Endothelial cell of umbilical vein (primary cell): ENCODE measurements at regions not wholly inside any gene's neighbourhood (a gene's known extent, or its start where the extent isn't known, plus 50 kb on each side); places are given as distances from the start of the nearest gene placed in this dataset.

Experiments
- BruUV-seq: library from RNA; stranded (reverse); fragments of 400-500 nt; replicated peaks from 2 replicates; lab custom pipeline; 2021; lab: Mats Ljungman, UMichigan
- CTCF ChIA-PET: fragments of 300-600, 350-600 bp; sonication (Branson Sonifier 250); formaldehyde crosslinking; loops from one replicate; lab custom pipeline; 2021; ENCODE audit warnings: antibody characterized with exemption, inconsistent platforms; lab: Charles Lee
- POLR2A ChIA-PET: fragments of 300-600, 350-600 bp; sonication (Branson Sonifier 250); formaldehyde crosslinking; loops from one replicate; lab custom pipeline; 2021; ENCODE audit warnings: antibody characterized with exemption, inconsistent platforms; lab: Charles Lee
- DNase-seq: peaks from one replicate; pipeline ENCODE4 v3.0.0-alpha.2; 2011; ENCODE audit warnings: low read depth, low spot score
- FAIRE-seq: peaks from 2 replicates; lab custom pipeline; 2011; peaks lifted over from hg19 to GRCh38; lab: Jason Lieb, UNC
- H2AFZ ChIP-seq: 2 replicates; pipeline ENCODE4 v1.6.0; 2012; ENCODE audit warnings: low read depth, low read length, control low read depth, inconsistent platforms
- H3K27ac ChIP-seq: 2 replicates; pipeline ENCODE4 v1.5.1; 2011; ENCODE audit warnings: low read depth, mild to moderate bottlenecking, control low read depth, low read length, moderate library complexity; ENCODE audit not compliant: insufficient read depth
- H3K27me3 ChIP-seq, 2 experiments: 2 replicates each; pipeline versions ENCODE4 v1.6.0 to v1.6.1; 2011; ENCODE audit warnings: low read length in 2 of 2, mixed read lengths in 1 of 2; ENCODE audit not compliant: control insufficient read depth in 2 of 2, insufficient read depth in 2 of 2
- H3K36me3 ChIP-seq, 2 experiments: 2 replicates in 1 of 2; 3 replicates in 1 of 2; pipeline ENCODE4 v1.5.1; 2011; ENCODE audit warnings: low read length in 2 of 2, mild to moderate bottlenecking in 1 of 2, moderate library complexity in 1 of 2; ENCODE audit not compliant: control insufficient read depth in 2 of 2, insufficient read depth in 2 of 2; ENCODE audit errors: extremely low read depth in 1 of 2
- H3K4me1 ChIP-seq: 3 replicates; pipeline ENCODE4 v1.5.1; 2011; ENCODE audit warnings: mild to moderate bottlenecking, low read length; ENCODE audit not compliant: control insufficient read depth, insufficient read depth; ENCODE audit errors: extremely low read depth
- H3K4me2 ChIP-seq: 2 replicates; pipeline ENCODE4 v1.6.1; 2011; ENCODE audit warnings: low read length, control low read depth, mixed read lengths; ENCODE audit not compliant: insufficient read depth
- H3K4me3 ChIP-seq, 3 experiments: fragments of 200-600 bp in 1 of 3; sonication (generic), shearing (Covaris generic) in 1 of 3; replicated peaks in 1 of 3; 2 replicates each; pipeline ENCODE4 v1.5.1; 2011 to 2016; ENCODE audit warnings: control low read depth in 3 of 3, low read length in 3 of 3, mild to moderate bottlenecking in 2 of 3, inconsistent platforms in 1 of 3, low read depth in 1 of 3, moderate library complexity in 1 of 3; ENCODE audit not compliant: insufficient read depth in 1 of 3
- H3K79me2 ChIP-seq: 2 replicates; pipeline ENCODE4 v1.6.0; 2012; ENCODE audit warnings: low read length, inconsistent platforms; ENCODE audit not compliant: control insufficient read depth, insufficient read depth
- H3K9ac ChIP-seq: replicated peaks from 2 replicates; pipeline ENCODE3; 2011; ENCODE audit warnings: low read length, control low read depth; ENCODE audit not compliant: insufficient read depth; ENCODE audit errors: extremely low read depth
- H3K9me1 ChIP-seq: replicated peaks from 3 replicates; pipeline ENCODE4 v1.6.0; 2011; ENCODE audit warnings: mild to moderate bottlenecking, low read length; ENCODE audit not compliant: control insufficient read depth, insufficient read depth; ENCODE audit errors: extremely low read depth
- H3K9me3 ChIP-seq: replicated peaks from 2 replicates; pipeline ENCODE4 v1.5.1; 2012; ENCODE audit warnings: low read length, inconsistent platforms; ENCODE audit not compliant: control insufficient read depth, insufficient read depth
- H4K20me1 ChIP-seq: replicated peaks from 2 replicates; pipeline ENCODE3; 2011; ENCODE audit warnings: mild to moderate bottlenecking, low read length; ENCODE audit not compliant: control insufficient read depth, insufficient read depth; ENCODE audit errors: extremely low read depth
- EZH2 ChIP-seq: IDR thresholded peaks from 2 replicates; pipeline ENCODE4 v1.6.1; 2012; ENCODE audit warnings: borderline replicate concordance, low read depth, mild to moderate bottlenecking, moderate library complexity, low read length, inconsistent platforms; ENCODE audit not compliant: severe bottlenecking
- FOS ChIP-seq: IDR thresholded peaks from 2 replicates; pipeline ENCODE4 v1.6.1; 2011; ENCODE audit warnings: mild to moderate bottlenecking, low read length, moderate library complexity, borderline replicate concordance; ENCODE audit not compliant: insufficient read depth
- GATA2 ChIP-seq: IDR thresholded peaks from 2 replicates; pipeline ENCODE4 v1.7.0; 2011; ENCODE audit warnings: low read depth, mild to moderate bottlenecking, moderate library complexity, mixed read lengths, low read length; ENCODE audit not compliant: insufficient read length, insufficient read depth
- JUN ChIP-seq: IDR thresholded peaks from 2 replicates; pipeline ENCODE4 v1.6.1; 2011; ENCODE audit warnings: borderline replicate concordance, low read depth; ENCODE audit not compliant: insufficient read length, insufficient read depth
- MYC ChIP-seq: IDR thresholded peaks from one replicate; pipeline ENCODE4 v1.6.1; 2011; ENCODE audit warnings: mild to moderate bottlenecking, low read depth, low read length
- POLR2A ChIP-seq: IDR thresholded peaks from 2 replicates; pipeline ENCODE4 v1.6.1; 2012; ENCODE audit warnings: low read depth, mild to moderate bottlenecking, control low read depth, low read length
- POLR2AphosphoS5 ChIP-seq: IDR thresholded peaks from 2 replicates; pipeline ENCODE4 v1.6.1; 2012; ENCODE audit warnings: low read depth, mild to moderate bottlenecking, control low read depth, low read length, moderate library complexity; ENCODE audit not compliant: insufficient read depth
- dilution Hi-C: fragments of 300-500 bp; cut with MboI; formaldehyde crosslinking; loops from one replicate; pipeline ENCODE4 v1.15.0; 2019; ENCODE audit warnings: low sequenced_read_pairs; ENCODE audit not compliant: extremely low pct_ligation_motif_present
- intact Hi-C: fragments of 100-400 bp; cut with micrococcal nuclease; formaldehyde crosslinking; loops from one replicate; pipeline ENCODE4 v1.10.0; 2022
- TF ChIP-seq, protein P1 (sequence below), 2 donors: IDR thresholded peaks; 1 replicate in 1 of 2; 2 replicates in 1 of 2; pipeline ENCODE4 v1.5.1; 2011; ENCODE audit warnings: low read length in 2 of 2, mild to moderate bottlenecking in 2 of 2, moderate library complexity in 2 of 2, control low read depth in 1 of 2, inconsistent platforms in 1 of 2, low read depth in 1 of 2; ENCODE audit not compliant: insufficient read depth in 1 of 2; ENCODE audit errors: extremely low read depth in 1 of 2
- TF ChIP-seq, protein P2 (sequence below): IDR thresholded peaks from 2 replicates; pipeline ENCODE4 v1.6.1; 2011; ENCODE audit not compliant: insufficient read depth, insufficient read length

DNA sequence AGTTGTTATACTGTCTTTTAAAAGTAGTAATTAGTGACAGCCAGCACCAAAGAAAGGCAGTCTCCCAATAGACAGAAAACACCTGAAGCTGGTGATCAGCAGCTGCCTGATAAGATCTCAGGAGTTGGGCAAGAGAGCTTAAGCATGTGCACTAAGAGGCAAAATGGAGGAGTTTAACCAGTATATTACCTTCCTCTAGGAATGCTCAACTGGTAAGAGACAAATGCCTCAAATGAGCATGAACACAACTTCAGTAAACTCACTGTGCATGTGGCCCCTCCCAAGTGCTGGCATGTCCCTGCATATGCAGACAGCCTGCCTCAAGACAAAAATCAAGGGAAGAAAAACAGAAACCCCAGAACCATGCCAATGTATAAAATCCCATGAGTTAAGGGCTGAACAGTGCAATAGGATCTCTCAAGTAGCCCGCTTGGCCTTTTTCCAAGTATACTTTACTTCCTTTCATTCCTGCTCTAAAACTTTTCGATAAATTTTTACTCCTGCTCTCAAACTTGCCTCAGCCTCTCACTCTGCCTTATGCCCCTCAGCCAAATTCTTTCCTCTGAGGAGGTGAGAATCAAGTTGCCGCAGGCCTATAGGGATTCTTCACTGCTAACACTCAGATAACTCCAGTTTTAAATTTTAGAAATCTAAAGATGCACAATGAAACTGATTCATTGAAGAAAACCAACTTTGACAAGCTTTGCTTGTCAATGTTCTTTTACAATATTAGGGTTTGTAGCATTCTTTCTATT is 724.8 kb upstream of the RIOK2 start:
- Histone ChIP-seq H3K4me3 (no peak overlapping the region), H3K27me3 (no peaks in the 10 kb centered on the region), H2AFZ (no peak overlapping the region), H3K79me2 (no peaks in the 10 kb centered on the region), H3K4me2 (no peak overlapping the region), H4K20me1 (no peaks in the 10 kb centered on the region), H3K4me1 (no peaks in the 10 kb centered on the region), H3K9me3 (no peaks in the 10 kb centered on the region), H3K27ac (no peak overlapping the region), H3K9ac (no peak overlapping the region), H3K36me3 (no peaks in the 10 kb centered on the region), H3K9me1 (no peaks in the 10 kb centered on the region)
- ChIA-PET POLR2A (no interaction called here), CTCF (no interaction called here)
- dilution Hi-C loops: no loop called here
- BruUV-seq: no TSS peak
- DNase-seq (no peak), FAIRE-seq (no peak)
- TF ChIP-seq MYC (no peak), FOS (no peak), POLR2AphosphoS5 (no peak), POLR2A (no peak), EZH2 (no peak), GATA2 (no peak), JUN (no peak)
- TF ChIP-seq, protein P1, sequence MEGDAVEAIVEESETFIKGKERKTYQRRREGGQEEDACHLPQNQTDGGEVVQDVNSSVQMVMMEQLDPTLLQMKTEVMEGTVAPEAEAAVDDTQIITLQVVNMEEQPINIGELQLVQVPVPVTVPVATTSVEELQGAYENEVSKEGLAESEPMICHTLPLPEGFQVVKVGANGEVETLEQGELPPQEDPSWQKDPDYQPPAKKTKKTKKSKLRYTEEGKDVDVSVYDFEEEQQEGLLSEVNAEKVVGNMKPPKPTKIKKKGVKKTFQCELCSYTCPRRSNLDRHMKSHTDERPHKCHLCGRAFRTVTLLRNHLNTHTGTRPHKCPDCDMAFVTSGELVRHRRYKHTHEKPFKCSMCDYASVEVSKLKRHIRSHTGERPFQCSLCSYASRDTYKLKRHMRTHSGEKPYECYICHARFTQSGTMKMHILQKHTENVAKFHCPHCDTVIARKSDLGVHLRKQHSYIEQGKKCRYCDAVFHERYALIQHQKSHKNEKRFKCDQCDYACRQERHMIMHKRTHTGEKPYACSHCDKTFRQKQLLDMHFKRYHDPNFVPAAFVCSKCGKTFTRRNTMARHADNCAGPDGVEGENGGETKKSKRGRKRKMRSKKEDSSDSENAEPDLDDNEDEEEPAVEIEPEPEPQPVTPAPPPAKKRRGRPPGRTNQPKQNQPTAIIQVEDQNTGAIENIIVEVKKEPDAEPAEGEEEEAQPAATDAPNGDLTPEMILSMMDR (IDR thresholded peaks at IDR 0.05; ENCODE audit: extremely low read depth in 1 of 2, insufficient read depth in 1 of 2, low read depth in 1 of 2, low read length in 2 of 2): no peak
- TF ChIP-seq, protein P2, sequence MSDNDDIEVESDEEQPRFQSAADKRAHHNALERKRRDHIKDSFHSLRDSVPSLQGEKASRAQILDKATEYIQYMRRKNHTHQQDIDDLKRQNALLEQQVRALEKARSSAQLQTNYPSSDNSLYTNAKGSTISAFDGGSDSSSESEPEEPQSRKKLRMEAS: no peak
- intact Hi-C loops: no loop called here
